ENCODE measurements at regions not wholly inside any gene's neighbourhood (a gene's known extent, or its start where the extent isn't known, plus 50 kb on each side); places are given as distances from the start of the nearest gene placed in this dataset.

- TF ChIP-seq REST (IDR thresholded peaks at IDR 0.05; ENCODE audit: unreplicated experiment) (no peak), CTCF (conservative IDR thresholded peaks at IDR 0.05; ENCODE audit: low read depth in 2 of 2) (no peak), EZH2 (IDR thresholded peaks at IDR 0.05; ENCODE audit: low read depth, unreplicated experiment) (no peak), POLR2AphosphoS5 (IDR thresholded peaks at IDR 0.05; ENCODE audit: low read depth) (no peak), CREB1 (CRISPR knock-in tag; IDR thresholded peaks at IDR 0.05; ENCODE audit: low read depth) (no peak), EZH2phosphoT487 (IDR thresholded peaks at IDR 0.05; ENCODE audit: unreplicated experiment) (no peak), JUNB (IDR thresholded peaks at IDR 0.05; ENCODE audit: unreplicated experiment) (no peak), ZNF331 (CRISPR knock-in tag; IDR thresholded peaks at IDR 0.05; ENCODE audit: low read depth) (no peak), STAT1 (IDR thresholded peaks at IDR 0.05; ENCODE audit: unreplicated experiment) (no peak)
Observed at GRCh38 chr2:225998116-225998515, 598.6 kb downstream of the NYAP2 start.
